K562 (cell line): ENCODE measurements at regions not wholly inside any gene's neighbourhood (a gene's known extent, or its start where the extent isn't known, plus 50 kb on each side); places are given as distances from the start of the nearest gene placed in this dataset.

Experiments
- ATAC-seq: fragments of 200-7000 bp; cut with Tn5 transposase; 3 replicates; pipeline ENCODE4 v1.9.1; 2020; ENCODE audit warnings: moderate library complexity
- BruUV-seq: library from RNA; stranded (reverse); fragments of 400-500 nt; replicated peaks from 2 replicates; lab custom pipeline; 2021; lab: Mats Ljungman, UMichigan
- CTCF ChIA-PET: fragments of 300-600 bp; formaldehyde crosslinking; extraction: SDS; loops from one replicate; lab custom pipeline; 2021; ENCODE audit warnings: low intra/inter-chr PET ratio; lab: Yijun Ruan, JAX
- POLR2A ChIA-PET: fragments of 300-600, 350-650 bp; sonication (Branson Sonifier 250); formaldehyde crosslinking; extraction: SDS; loops from one replicate; lab custom pipeline; 2021; ENCODE audit warnings: antibody characterized with exemption, inconsistent platforms; lab: Yijun Ruan, JAX
- DNase-seq, 4 experiments: peaks; one replicate each; pipeline versions ENCODE4 v3.0.0 to v3.0.0-alpha.2; 2011 to 2018; ENCODE audit warnings: low spot score in 3 of 4, mixed read lengths in 3 of 4; ENCODE audit errors: extremely low read depth in 1 of 4
- FAIRE-seq: peaks from 2 replicates; lab custom pipeline; 2011; peaks lifted over from hg19 to GRCh38; lab: Jason Lieb, UNC
- H2AFZ ChIP-seq: 2 replicates; pipeline ENCODE4 v1.6.0; 2011; ENCODE audit warnings: low read depth, low read length, control low read depth, inconsistent platforms
- H3K27ac ChIP-seq: fragments of 200-600 bp; 3 replicates; pipeline ENCODE4 v1.8.0; 2011; ENCODE audit warnings: low read depth, mild to moderate bottlenecking, control low read depth, inconsistent platforms, low read length, moderate library complexity, mixed read lengths; ENCODE audit errors: extremely low read depth
- H3K27me3 ChIP-seq, 2 experiments: fragments of 300-600 bp in 1 of 2; 2 replicates in 1 of 2; 3 replicates in 1 of 2; pipeline versions ENCODE4 v1.6.0 to v1.8.0; 2011; ENCODE audit warnings: inconsistent platforms in 2 of 2, low read length in 2 of 2, mild to moderate bottlenecking in 1 of 2, mixed read lengths in 1 of 2, moderate library complexity in 1 of 2; ENCODE audit not compliant: control insufficient read depth in 2 of 2, insufficient read depth in 2 of 2
- H3K36me3 ChIP-seq: fragments of 300-600 bp; 3 replicates; pipeline ENCODE4 v1.8.0; 2011; ENCODE audit warnings: mild to moderate bottlenecking, low read length, inconsistent platforms; ENCODE audit not compliant: control insufficient read depth, insufficient read depth
- H3K4me1 ChIP-seq, 2 experiments: fragments of 200-600 bp in 1 of 2; replicated peaks in 1 of 2; 2 replicates in 1 of 2; 3 replicates in 1 of 2; pipeline versions ENCODE4 v1.5.1 to v1.8.0; 2011; ENCODE audit warnings: inconsistent platforms in 2 of 2, low read length in 2 of 2, mild to moderate bottlenecking in 1 of 2, mixed read lengths in 1 of 2, moderate library complexity in 1 of 2; ENCODE audit not compliant: control insufficient read depth in 2 of 2, insufficient read depth in 2 of 2
- H3K4me2 ChIP-seq: 2 replicates; pipeline ENCODE4 v1.6.1; 2011; ENCODE audit warnings: low read length, control low read depth, inconsistent platforms, mixed read lengths; ENCODE audit not compliant: insufficient read depth
- H3K4me3 ChIP-seq: fragments of 200-600 bp; sonication (generic), shearing (Covaris generic); 2 replicates; pipeline ENCODE4 v1.5.1; 2016; ENCODE audit warnings: control low read depth, inconsistent platforms
- H3K79me2 ChIP-seq: fragments of 200-600 bp; 3 replicates; pipeline ENCODE4 v1.8.0; 2011; ENCODE audit warnings: low read length, inconsistent platforms; ENCODE audit not compliant: control insufficient read depth, insufficient read depth
- H3K9ac ChIP-seq, 2 experiments: 2 replicates each; pipeline versions ENCODE4 v1.6.0 to v1.6.1; 2011; ENCODE audit warnings: low read depth in 2 of 2, low read length in 2 of 2, control low read depth in 1 of 2, inconsistent platforms in 1 of 2, mild to moderate bottlenecking in 1 of 2, mixed read lengths in 1 of 2; ENCODE audit not compliant: insufficient read depth in 1 of 2
- H3K9me1 ChIP-seq: one replicate; pipeline ENCODE4 v1.6.0; 2011; ENCODE audit warnings: inconsistent platforms, mild to moderate bottlenecking, low read length, moderate library complexity; ENCODE audit not compliant: control insufficient read depth, insufficient read depth
- H3K9me3 ChIP-seq: replicated peaks from 2 replicates; pipeline ENCODE4 v1.5.1; 2011; ENCODE audit warnings: low read depth, low read length, inconsistent platforms; ENCODE audit not compliant: control insufficient read depth, insufficient read depth
- H4K20me1 ChIP-seq: replicated peaks from 2 replicates; pipeline ENCODE4 v1.6.1; 2011; ENCODE audit warnings: low read length, inconsistent platforms, mixed read lengths; ENCODE audit not compliant: control insufficient read depth, insufficient read depth
- E2F4 ChIP-seq: sonication (generic); formaldehyde crosslinking; IDR thresholded peaks from 2 replicates; pipeline ENCODE4 v1.8.0; 2022; ENCODE audit warnings: mild to moderate bottlenecking, low read depth, missing genetic modification reagents
- HDAC3 ChIP-seq: fragments of 450-650 bp; IDR thresholded peaks from 2 replicates; pipeline ENCODE4 v1.6.1; 2018; ENCODE audit warnings: borderline replicate concordance, mild to moderate bottlenecking, moderate library complexity; ENCODE audit not compliant: partially characterized antibody
- KAT8 ChIP-seq: fragments of 450-650 bp; IDR thresholded peaks from 2 replicates; pipeline ENCODE4 v1.6.1; 2016; ENCODE audit warnings: low read depth, mild to moderate bottlenecking
- KDM5B ChIP-seq: fragments of 200-600 bp; sonication (generic); IDR thresholded peaks from 2 replicates; pipeline ENCODE4 v1.6.1; 2012; ENCODE audit warnings: low read depth, mild to moderate bottlenecking, moderate library complexity, low read length, control low read depth, inconsistent platforms; ENCODE audit not compliant: insufficient replicate concordance
- THRA ChIP-seq: fragments of 450-650 bp; IDR thresholded peaks from 2 replicates; pipeline ENCODE4 v1.6.1; 2017; ENCODE audit warnings: mild to moderate bottlenecking, moderate library complexity
- XRCC4 ChIP-seq: IDR thresholded peaks from one replicate; pipeline ENCODE4 v1.6.1; 2011; ENCODE audit not compliant: insufficient read depth, insufficient read length; ENCODE audit errors: extremely low read depth
- ZEB2 ChIP-seq: fragments of 450-650 bp; IDR thresholded peaks from 2 replicates; pipeline ENCODE4 v1.6.1; 2016
- ZNF232 ChIP-seq: sonication (generic); formaldehyde crosslinking; IDR thresholded peaks from 2 replicates; pipeline ENCODE4 v1.8.0; 2022; ENCODE audit warnings: mild to moderate bottlenecking, missing genetic modification reagents
- ZNF384 ChIP-seq: IDR thresholded peaks from 2 replicates; pipeline ENCODE4 v1.6.1; 2012; ENCODE audit warnings: low read depth, low read length, improper control_type of control experiment
- ZNF408 ChIP-seq: fragments of 250-450 bp; sonication (Bioruptor Pico); IDR thresholded peaks from 2 replicates; pipeline ENCODE4 v1.4.0; 2020; ENCODE audit warnings: low read depth, mild to moderate bottlenecking, moderate library complexity
- WGBS: fragments of 100-300 bp; shearing (Covaris generic); methylation state at CpG from one replicate; pipeline ENCODE4 v1.1.6; 2016; ENCODE audit warnings: low coverage, mixed read lengths; ENCODE audit not compliant: insufficient coverage; ENCODE audit errors: missing lambda C conversion rate; 5-methylcytosine and 5-hydroxymethylcytosine counted together
- in situ Hi-C: fragments of 300-500 bp; cut with MboI; formaldehyde crosslinking; loops from 4 replicates; pipeline ENCODE4 v1.15.0; 2018; ENCODE audit warnings: inconsistent platforms, mixed read lengths
- intact Hi-C: fragments of 100-400 bp; cut with micrococcal nuclease; formaldehyde crosslinking; loops from 2 replicates; pipeline ENCODE4 v1.14.2; 2022
- TF ChIP-seq, protein P1 (sequence below): fragments of 250-450 bp; sonication (Bioruptor Pico); IDR thresholded peaks from 2 replicates; pipeline ENCODE4 v1.5.0; 2020; ENCODE audit warnings: mild to moderate bottlenecking, borderline replicate concordance
- TF ChIP-seq, protein P2 (sequence below): fragments of 450-650 bp; formaldehyde crosslinking; IDR thresholded peaks from 2 replicates; pipeline ENCODE4 v1.4.0; 2022; ENCODE audit warnings: mild to moderate bottlenecking, moderate library complexity

DNA sequence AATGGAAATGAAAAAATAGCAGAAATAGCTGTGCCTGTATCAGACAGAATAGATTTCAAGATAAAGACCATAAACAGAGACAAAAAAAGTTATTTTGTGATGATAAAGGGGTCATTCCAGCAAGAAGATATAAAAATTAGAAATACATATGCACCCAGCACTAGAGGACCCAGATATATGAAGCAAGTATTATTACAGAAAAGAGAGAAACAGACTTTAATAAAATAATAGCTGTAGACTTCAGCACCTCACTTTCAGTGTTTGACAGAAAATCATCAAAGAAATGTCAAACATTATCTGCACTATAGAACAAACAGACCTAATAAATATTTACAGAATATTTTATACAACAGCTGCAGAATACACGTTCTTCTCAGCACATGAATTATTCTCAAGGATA lies 783.7 kb downstream of the PLOD2 start (continued):
- no peak for TF ChIP-seq THRA

DNA sequence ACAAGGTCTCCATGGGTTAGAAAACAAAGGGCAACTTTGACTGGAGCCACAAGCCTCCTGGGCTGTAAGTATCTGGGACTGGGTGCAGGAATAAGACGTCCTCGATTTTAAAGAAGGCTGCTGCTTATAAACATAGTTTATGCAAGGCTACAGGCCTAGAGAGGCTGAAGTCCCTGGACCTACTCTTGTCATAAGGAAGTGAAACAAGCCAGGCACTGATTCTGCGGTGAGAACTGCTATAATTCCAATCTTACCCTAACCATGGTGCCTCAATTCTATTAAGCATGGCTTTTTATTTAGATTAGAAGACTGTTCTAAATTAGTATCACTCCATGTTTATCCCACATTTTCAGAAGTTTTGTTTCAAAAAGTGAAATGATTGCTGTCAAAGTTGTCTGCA lies 777.6 kb downstream of the PLOD2 start:
- 7% methylated on average over 3 of the region's 3 CpGs for WGBS
- no peak overlapping the region for H3K4me3 ChIP-seq
- H3K79me2 ChIP-seq, result no peaks in the 10 kb centered on the region
- H3K4me1 ChIP-seq, result no peaks in the 10 kb centered on the region
- in situ Hi-C loops, result no loop called here
- H4K20me1 ChIP-seq, result no peaks in the 10 kb centered on the region
- TF ChIP-seq KDM5B (no peak), KAT8 (no peak), ZNF232 (CRISPR knock-in tag) (no peak), ZNF384 (no peak), XRCC4 (no peak), ZEB2 (no peak), ZNF408 (CRISPR knock-in tag) (no peak), HDAC3 (no peak), E2F4 (no peak)
- TF ChIP-seq, protein P1, sequence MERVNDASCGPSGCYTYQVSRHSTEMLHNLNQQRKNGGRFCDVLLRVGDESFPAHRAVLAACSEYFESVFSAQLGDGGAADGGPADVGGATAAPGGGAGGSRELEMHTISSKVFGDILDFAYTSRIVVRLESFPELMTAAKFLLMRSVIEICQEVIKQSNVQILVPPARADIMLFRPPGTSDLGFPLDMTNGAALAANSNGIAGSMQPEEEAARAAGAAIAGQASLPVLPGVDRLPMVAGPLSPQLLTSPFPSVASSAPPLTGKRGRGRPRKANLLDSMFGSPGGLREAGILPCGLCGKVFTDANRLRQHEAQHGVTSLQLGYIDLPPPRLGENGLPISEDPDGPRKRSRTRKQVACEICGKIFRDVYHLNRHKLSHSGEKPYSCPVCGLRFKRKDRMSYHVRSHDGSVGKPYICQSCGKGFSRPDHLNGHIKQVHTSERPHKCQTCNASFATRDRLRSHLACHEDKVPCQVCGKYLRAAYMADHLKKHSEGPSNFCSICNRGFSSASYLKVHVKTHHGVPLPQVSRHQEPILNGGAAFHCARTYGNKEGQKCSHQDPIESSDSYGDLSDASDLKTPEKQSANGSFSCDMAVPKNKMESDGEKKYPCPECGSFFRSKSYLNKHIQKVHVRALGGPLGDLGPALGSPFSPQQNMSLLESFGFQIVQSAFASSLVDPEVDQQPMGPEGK (CRISPR knock-in tag), result no peak
- TF ChIP-seq, protein P2, sequence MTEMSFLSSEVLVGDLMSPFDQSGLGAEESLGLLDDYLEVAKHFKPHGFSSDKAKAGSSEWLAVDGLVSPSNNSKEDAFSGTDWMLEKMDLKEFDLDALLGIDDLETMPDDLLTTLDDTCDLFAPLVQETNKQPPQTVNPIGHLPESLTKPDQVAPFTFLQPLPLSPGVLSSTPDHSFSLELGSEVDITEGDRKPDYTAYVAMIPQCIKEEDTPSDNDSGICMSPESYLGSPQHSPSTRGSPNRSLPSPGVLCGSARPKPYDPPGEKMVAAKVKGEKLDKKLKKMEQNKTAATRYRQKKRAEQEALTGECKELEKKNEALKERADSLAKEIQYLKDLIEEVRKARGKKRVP, result no peak
- intact Hi-C loops, result no loop called here
- no peaks in the 10 kb centered on the region for H3K9me3 ChIP-seq
- CTCF ChIA-PET, result no interaction called here
- no peak overlapping the region for H3K4me2 ChIP-seq
- no peaks in the 10 kb centered on the region for H3K27me3 ChIP-seq
- ATAC-seq, result no peak
- POLR2A ChIA-PET, result no interaction called here
- DNase-seq, result no peak
- no peak for FAIRE-seq
- H3K27ac ChIP-seq, result no peak overlapping the region
- no peak overlapping the region for H2AFZ ChIP-seq
- H3K36me3 ChIP-seq, result no peaks in the 10 kb centered on the region
- BruUV-seq, result no TSS peak
- H3K9ac ChIP-seq, result no peak overlapping the region
- no peaks in the 10 kb centered on the region for H3K9me1 ChIP-seq
